ENCODE measurements at regions not wholly inside any gene's neighbourhood (a gene's known extent, or its start where the extent isn't known, plus 50 kb on each side); places are given as distances from the start of the nearest gene placed in this dataset.

DNA sequence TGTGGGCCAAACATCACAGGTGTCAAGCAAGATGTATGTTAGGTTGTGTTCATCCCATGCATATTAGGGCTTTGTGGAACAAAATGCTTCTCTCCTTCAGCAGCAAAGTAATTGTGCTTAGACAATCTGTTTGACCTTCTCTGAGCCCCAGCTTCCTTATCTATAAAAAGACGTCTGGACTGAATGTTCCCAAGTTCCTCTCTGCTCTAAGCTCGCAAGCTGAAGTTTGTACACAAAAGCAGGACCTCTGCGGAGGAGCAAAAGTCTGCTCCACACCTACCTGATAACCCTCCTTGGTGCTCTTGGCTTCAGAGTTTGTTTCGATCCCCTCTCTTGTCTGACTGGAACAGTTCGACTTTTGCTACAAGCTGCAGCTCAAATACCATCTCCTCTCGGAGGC, 95.7 kb upstream of the UBL3 start:
- Histone ChIP-seq H3K9me3 (no peaks in the 10 kb centered on the region), H3K4me1 (no peaks in the 10 kb centered on the region), H3K36me3 (no peaks in the 10 kb centered on the region), H3K27me3 (no peaks in the 10 kb centered on the region), H3K27ac (no peak overlapping the region), H3K4me3 (no peak overlapping the region)
- DNase-seq (ENCODE audit: extremely low spot score in 2 of 2): no peak
- TF ChIP-seq CTCF (IDR thresholded peaks at IDR 0.05) (no peak), POLR2AphosphoS5 (IDR thresholded peaks at IDR 0.05; ENCODE audit: insufficient read depth in 1 of 2, low read depth in 1 of 2) (no peak), POLR2A (IDR thresholded peaks at IDR 0.05) (no peak)
- intact Hi-C loops (cut with DNase I): no loop called here

DNA sequence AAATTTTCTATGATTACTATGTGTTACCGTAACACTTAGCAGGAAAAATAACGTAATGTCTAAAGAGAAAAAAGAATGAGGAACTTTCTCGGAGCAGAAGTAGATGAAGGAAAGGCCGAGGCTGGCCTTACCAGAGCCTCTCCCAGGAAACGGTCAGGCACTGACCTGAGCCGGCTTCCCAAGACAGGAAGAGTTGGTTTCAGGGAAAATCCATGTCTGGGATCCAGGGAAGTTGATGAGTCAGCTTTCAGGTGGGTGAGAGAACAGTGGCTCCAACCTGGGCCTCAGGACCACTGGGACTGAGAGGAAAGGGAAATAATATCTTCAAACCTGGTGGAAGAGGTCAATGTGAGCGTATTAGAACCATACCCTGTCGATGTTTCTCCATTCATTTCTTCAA, 93.3 kb upstream of the UBL3 start:
- H3K9me3 ChIP-seq: no peaks in the 10 kb centered on the region
- H3K4me3 ChIP-seq: no peak overlapping the region
- no peak overlapping the region for H3K27ac ChIP-seq
- no peaks in the 10 kb centered on the region for H3K27me3 ChIP-seq
- no peak for TF ChIP-seq CTCF (IDR thresholded peaks at IDR 0.05)
- TF ChIP-seq POLR2A (IDR thresholded peaks at IDR 0.05): no peak
- TF ChIP-seq POLR2AphosphoS5 (IDR thresholded peaks at IDR 0.05; ENCODE audit: insufficient read depth in 1 of 2, low read depth in 1 of 2): no peak
- intact Hi-C loops (cut with DNase I): no loop called here
- no peaks in the 10 kb centered on the region for H3K36me3 ChIP-seq
- H3K4me1 ChIP-seq: no peaks in the 10 kb centered on the region
- peak in 1 of 2 donors; percentile 18 for DNase-seq (ENCODE audit: extremely low spot score in 2 of 2)

DNA sequence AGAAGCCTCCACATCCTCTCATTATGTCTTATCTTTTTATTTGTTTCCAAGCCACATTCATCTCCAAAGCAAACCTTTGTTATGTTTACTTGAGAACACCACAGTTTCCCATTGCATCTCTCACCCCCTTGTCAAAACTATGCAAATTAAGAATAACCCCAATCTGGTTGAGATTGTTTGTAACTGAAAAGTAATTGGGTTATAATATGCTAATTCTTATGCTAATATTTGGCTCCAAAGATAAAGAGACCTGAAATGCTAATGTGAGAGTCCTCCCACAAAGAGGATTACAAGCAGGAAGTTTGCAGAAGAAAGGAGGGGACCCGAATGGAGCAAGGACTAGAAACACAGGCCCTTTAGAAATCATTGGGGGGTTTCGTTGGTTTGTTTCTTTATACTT, 92.9 kb upstream of the UBL3 start:
- Histone ChIP-seq H3K27ac (no peak overlapping the region), H3K4me3 (no peak overlapping the region), H3K9me3 (no peaks in the 10 kb centered on the region), H3K27me3 (no peaks in the 10 kb centered on the region), H3K36me3 (no peaks in the 10 kb centered on the region), H3K4me1 (no peaks in the 10 kb centered on the region)
- intact Hi-C loops (cut with DNase I): no loop called here
- no peak for DNase-seq (ENCODE audit: extremely low spot score in 2 of 2)
- TF ChIP-seq POLR2AphosphoS5 (IDR thresholded peaks at IDR 0.05; ENCODE audit: insufficient read depth in 1 of 2, low read depth in 1 of 2): no peak
- no peak for TF ChIP-seq CTCF (IDR thresholded peaks at IDR 0.05)
- no peak for TF ChIP-seq POLR2A (IDR thresholded peaks at IDR 0.05)

GRCh38 chr13:29940715-29941114, 90.3 kb upstream of the UBL3 start:
- intact Hi-C loops (cut with DNase I): no loop called here
- DNase-seq (ENCODE audit: extremely low spot score in 2 of 2): no peak
- Histone ChIP-seq H3K36me3 (no peaks in the 10 kb centered on the region), H3K27me3 (no peaks in the 10 kb centered on the region), H3K4me1 (no peaks in the 10 kb centered on the region), H3K27ac (no peak overlapping the region), H3K4me3 (no peak overlapping the region), H3K9me3 (no peaks in the 10 kb centered on the region)
- no peak for TF ChIP-seq CTCF (IDR thresholded peaks at IDR 0.05)
- no peak for TF ChIP-seq POLR2AphosphoS5 (IDR thresholded peaks at IDR 0.05; ENCODE audit: insufficient read depth in 1 of 2, low read depth in 1 of 2)
- no peak for TF ChIP-seq POLR2A (IDR thresholded peaks at IDR 0.05)

DNA sequence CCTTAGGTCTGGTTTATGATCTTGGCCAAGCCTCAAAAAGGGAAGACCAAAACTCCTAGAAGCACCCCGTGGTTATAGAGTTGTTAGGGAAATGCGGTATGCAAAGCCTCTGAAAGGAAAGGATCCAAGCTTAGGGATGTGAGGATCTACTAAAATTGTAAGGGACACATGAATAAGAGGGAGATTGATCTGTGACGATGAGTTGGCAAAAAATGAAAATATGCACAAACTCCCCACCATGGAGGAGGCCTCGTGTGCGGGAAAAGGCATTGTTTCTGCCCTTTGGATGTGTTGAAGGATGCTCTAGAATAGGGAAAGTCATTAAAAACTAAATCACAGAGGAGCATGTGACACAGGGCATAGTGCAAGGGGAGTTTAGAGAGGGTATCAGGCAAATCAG, 88.7 kb upstream of the UBL3 start:
- Histone ChIP-seq H3K27me3 (no peaks in the 10 kb centered on the region), H3K4me3 (no peak overlapping the region), H3K36me3 (no peaks in the 10 kb centered on the region), H3K4me1 (no peaks in the 10 kb centered on the region), H3K27ac (no peak overlapping the region), H3K9me3 (no peaks in the 10 kb centered on the region)
- TF ChIP-seq POLR2A (IDR thresholded peaks at IDR 0.05) (no peak), POLR2AphosphoS5 (IDR thresholded peaks at IDR 0.05; ENCODE audit: insufficient read depth in 1 of 2, low read depth in 1 of 2) (no peak), CTCF (IDR thresholded peaks at IDR 0.05) (no peak)
- DNase-seq (ENCODE audit: extremely low spot score in 2 of 2): no peak
- intact Hi-C loops (cut with DNase I): no loop called here
